GM12875 (cell line): ENCODE measurements at regions not wholly inside any gene's neighbourhood (a gene's known extent, or its start where the extent isn't known, plus 50 kb on each side); places are given as distances from the start of the nearest gene placed in this dataset.

Experiments used
- H3K4me3 ChIP-seq: one replicate; pipeline ENCODE4 v1.5.1; 2011; ENCODE audit warnings: low read depth, low read length, control low read depth
- TF ChIP-seq, protein P1 (sequence below): IDR thresholded peaks from 2 replicates; pipeline ENCODE4 v1.5.1; 2011; ENCODE audit warnings: low read depth, mild to moderate bottlenecking, control low read depth, inconsistent platforms, low read length, moderate library complexity, borderline replicate concordance; ENCODE audit not compliant: insufficient read depth

DNA sequence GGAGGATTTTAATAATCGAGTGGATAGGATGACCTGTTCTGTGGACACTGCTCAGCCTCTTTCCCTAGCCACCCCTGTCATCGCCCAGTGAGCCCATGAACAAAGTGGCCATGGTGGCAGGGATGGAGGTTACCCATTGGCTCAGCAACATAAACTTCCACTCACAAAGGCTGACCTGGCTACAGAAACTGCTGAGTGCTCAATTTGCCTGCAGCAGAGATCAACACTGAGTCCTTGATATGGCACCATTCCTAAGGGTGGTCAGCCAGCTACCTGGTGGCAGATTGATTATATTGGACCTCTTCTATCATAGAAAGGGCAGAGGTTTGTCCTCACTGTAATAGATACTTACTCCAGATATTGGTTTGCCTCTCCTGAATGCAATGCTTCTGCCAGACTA, 465.4 kb upstream of the FBXO33 start:
- TF ChIP-seq, protein P1, sequence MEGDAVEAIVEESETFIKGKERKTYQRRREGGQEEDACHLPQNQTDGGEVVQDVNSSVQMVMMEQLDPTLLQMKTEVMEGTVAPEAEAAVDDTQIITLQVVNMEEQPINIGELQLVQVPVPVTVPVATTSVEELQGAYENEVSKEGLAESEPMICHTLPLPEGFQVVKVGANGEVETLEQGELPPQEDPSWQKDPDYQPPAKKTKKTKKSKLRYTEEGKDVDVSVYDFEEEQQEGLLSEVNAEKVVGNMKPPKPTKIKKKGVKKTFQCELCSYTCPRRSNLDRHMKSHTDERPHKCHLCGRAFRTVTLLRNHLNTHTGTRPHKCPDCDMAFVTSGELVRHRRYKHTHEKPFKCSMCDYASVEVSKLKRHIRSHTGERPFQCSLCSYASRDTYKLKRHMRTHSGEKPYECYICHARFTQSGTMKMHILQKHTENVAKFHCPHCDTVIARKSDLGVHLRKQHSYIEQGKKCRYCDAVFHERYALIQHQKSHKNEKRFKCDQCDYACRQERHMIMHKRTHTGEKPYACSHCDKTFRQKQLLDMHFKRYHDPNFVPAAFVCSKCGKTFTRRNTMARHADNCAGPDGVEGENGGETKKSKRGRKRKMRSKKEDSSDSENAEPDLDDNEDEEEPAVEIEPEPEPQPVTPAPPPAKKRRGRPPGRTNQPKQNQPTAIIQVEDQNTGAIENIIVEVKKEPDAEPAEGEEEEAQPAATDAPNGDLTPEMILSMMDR = no peak
- no peak overlapping the region for H3K4me3 ChIP-seq

DNA sequence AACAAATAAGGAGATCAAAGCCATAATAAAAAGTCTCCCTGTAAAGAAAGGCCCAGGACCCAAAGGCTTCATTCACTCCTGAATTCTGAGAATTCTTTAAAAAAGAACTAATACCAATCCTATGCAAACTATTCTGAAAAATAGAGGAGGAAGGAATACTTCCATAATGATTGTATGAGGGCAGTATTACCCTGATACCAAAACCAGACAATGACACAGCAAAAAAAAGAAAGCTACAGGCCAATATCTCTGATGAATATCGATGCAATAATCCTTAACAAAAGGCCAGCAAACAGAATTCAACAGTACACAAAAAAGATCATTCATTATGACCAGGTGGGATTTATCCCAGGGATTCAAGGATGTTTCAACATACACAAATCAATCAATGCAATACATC, 457.8 kb upstream of the FBXO33 start:
- TF ChIP-seq, protein P1 = no peak
- no peak overlapping the region for H3K4me3 ChIP-seq

DNA sequence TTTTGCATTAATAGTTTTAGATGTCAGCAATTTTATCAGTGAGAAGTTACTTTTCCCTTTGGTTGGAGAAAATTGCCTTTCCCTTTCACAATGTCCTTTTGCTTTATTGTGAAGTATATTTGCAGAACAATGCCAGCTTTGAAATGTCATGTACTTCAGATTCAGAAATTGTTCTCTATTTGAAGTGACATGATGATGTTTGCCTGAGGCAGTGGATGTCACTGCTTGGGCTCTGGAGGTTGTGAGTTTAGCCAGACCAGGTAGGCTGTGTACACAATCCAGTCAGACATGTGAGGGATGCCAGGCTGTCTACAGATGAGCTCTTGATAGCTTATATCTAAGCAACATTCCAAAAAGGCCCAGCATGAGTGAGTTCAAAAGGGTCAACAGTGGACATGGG, 451.9 kb upstream of the FBXO33 start:
- TF ChIP-seq, protein P1 = no peak
- no peak overlapping the region for H3K4me3 ChIP-seq

DNA sequence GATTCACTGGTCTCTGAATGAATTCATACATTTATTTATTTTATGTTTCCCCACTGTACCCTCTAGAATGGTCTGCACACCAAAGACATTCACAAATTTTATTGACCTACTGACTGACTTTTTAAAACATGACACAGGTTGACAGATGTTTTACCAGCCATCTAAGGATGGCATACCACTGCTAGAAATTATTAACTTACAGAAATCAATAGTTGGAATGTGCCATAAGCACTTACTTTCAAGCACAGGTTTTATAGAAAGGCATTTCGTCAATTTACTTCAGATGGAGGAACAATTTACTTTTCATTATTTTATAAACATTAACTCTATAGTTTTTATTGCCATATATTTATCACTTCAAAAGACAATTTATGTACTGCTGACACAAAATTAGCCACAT, 448.7 kb upstream of the FBXO33 start:
- TF ChIP-seq, protein P1 = no peak
- no peak overlapping the region for H3K4me3 ChIP-seq

DNA sequence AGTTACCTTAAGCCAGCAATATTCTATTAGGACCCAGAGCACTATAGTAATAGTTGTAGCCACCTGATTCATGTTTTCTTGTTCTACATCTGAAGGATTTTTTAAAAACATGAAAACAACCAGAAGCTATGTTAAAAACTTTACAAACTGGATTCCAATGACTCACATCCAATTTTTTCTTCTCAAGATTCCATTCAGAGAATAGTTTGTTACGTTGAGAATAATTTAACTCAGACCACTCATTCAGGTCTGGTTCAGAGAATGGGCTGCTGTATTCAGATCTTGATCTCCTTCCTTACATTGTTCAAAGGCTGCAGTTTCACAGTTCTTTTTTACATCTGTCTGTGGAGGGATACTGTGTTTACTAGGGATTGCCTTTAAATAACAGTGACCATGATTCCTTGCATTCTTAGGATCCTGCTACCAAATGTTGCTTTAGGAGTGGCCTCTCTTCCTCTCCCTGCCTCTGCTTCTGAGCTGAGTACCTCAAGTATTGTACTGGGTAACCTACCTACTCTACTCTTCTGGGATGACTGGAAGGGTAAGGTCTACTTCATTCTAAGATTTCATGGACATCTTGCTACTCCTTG, 448.0 kb upstream of the FBXO33 start:
- H3K4me3 ChIP-seq = no peak overlapping the region
- TF ChIP-seq, protein P1 = no peak

DNA sequence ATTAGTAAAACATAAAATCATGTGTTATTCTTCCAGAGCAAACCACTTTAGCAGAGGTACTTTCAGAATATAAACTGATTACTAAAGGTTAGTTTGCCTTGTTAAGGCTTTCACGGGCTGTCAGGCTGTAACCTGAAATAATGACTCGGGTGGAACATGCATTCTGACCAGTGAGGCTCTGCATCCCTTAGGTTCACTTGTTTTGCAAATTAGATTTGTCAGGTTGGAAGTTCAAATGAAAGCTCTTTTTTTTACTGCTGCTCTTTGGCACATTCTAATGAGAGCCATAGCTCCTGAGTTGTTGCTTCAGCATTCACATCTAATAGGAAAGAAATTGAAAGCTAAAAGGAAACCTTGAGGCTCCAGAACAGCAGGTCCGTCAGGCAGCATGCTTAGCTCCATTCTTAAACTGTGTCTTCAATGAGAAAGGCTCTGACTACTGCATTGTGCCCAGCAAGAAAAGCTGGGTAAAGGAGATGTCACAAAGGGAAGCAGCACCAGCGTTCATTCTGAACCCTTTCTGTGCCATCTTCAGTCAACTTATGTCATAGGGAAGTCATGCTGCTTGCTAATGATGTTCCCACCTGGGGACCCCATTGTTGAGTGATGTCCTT, 445.5 kb upstream of the FBXO33 start:
- TF ChIP-seq, protein P1 = no peak
- H3K4me3 ChIP-seq = no peak overlapping the region

DNA sequence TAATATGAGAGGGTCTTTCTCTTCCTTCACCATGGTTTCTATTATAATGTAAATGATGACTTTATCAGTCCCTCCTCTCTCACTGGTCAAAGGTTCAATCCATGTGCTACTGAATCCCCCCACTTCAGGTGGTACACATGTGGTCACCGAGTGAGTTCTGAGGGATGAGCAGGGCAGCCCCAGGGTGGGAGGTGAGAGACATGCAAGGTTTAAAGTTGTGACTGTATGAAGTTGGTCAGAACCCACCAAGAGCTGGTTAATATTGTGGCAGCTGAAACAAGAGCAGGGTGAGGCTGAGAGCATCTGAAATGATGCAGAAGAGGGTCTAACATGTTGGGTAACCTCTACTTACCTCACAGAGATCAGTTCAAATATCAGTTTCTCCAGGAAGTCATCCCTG, 444.7 kb upstream of the FBXO33 start:
- TF ChIP-seq, protein P1 = no peak
- H3K4me3 ChIP-seq = no peak overlapping the region
